Kidney (tissue), 13 donors: ENCODE measurements at regions not wholly inside any gene's neighbourhood (a gene's known extent, or its start where the extent isn't known, plus 50 kb on each side); places are given as distances from the start of the nearest gene placed in this dataset.

Experiments
- DNase-seq, 5 donors: peaks; one replicate each; pipeline ENCODE4 v3.0.0-alpha.2; 2013 to 2020
- FAIRE-seq: peaks from 2 replicates; lab custom pipeline; 2012; peaks lifted over from hg19 to GRCh38; lab: Jason Lieb, UNC
- H3K27ac ChIP-seq, 2 donors: one replicate each; pipeline ENCODE4 v1.7.0; 2013; ENCODE audit warnings: low read depth in 2 of 2, low read length in 2 of 2, inconsistent platforms in 1 of 2
- H3K27me3 ChIP-seq: one replicate; pipeline ENCODE4 v1.7.1; 2013; ENCODE audit warnings: low read length, inconsistent platforms; ENCODE audit not compliant: control insufficient read depth, insufficient read depth
- H3K36me3 ChIP-seq, 3 donors: one replicate each; pipeline versions ENCODE4 v1.7.0 to v1.7.1; 2013; ENCODE audit warnings: low read length in 3 of 3, control low read depth in 1 of 3, inconsistent platforms in 1 of 3; ENCODE audit not compliant: insufficient read depth in 3 of 3, control insufficient read depth in 2 of 3
- H3K4me1 ChIP-seq, 3 donors: one replicate each; pipeline versions ENCODE4 v1.7.0 to v1.7.1; 2013; ENCODE audit warnings: low read length in 3 of 3, inconsistent platforms in 1 of 3, low read depth in 1 of 3; ENCODE audit not compliant: control insufficient read depth in 2 of 3, insufficient read depth in 2 of 3
- H3K4me3 ChIP-seq, 3 donors: one replicate each; pipeline versions ENCODE4 v1.7.0 to v1.8.1; 2013; ENCODE audit warnings: low read length in 3 of 3, control low read depth in 1 of 3, inconsistent platforms in 1 of 3
- H3K9ac ChIP-seq, 3 donors: one replicate each; pipeline versions ENCODE4 v1.7.0 to v1.7.1; 2013; ENCODE audit warnings: low read length in 3 of 3, control low read depth in 1 of 3, inconsistent platforms in 1 of 3
- H3K9me3 ChIP-seq, 3 donors: one replicate each; pipeline versions ENCODE4 v1.7.0 to v1.7.1; 2013; ENCODE audit warnings: low read length in 3 of 3, control low read depth in 1 of 3, inconsistent platforms in 1 of 3; ENCODE audit not compliant: control insufficient read depth in 2 of 3, insufficient read depth in 1 of 3
- CTCF ChIP-seq: IDR thresholded peaks from 3 replicates; pipeline ENCODE4 v1.5.1; 2012; ENCODE audit warnings: mild to moderate bottlenecking, moderate library complexity, borderline replicate concordance; ENCODE audit not compliant: insufficient read depth; ENCODE audit errors: extremely low read depth
- intact Hi-C: fragments of 100-400 bp; cut with DNase I; formaldehyde crosslinking; loops from one replicate; pipeline ENCODE4 v1.11.1; 2022
- donor health status: control.
- donor health status: control.
- donor health status: control.
- donor health status: control.
- donor health status: control.
- donor health status: DM: yes; HTN: yes; CAD: no.
- donor health status: Normal renal cell carcinoma (clear cell type).

- Histone ChIP-seq H3K27me3 (no peaks in the 10 kb centered on the region), H3K4me1 (no peaks in the 10 kb centered on the region), H3K36me3 (no peaks in the 10 kb centered on the region), H3K9me3 (peaks cover 0 to 4% (median 0%) of the 10 kb centered on the region in 3 donors), H3K4me3 (no peak overlapping the region), H3K9ac (no peak overlapping the region), H3K27ac (no peak overlapping the region)
- TF ChIP-seq CTCF = no peak
- no peak for DNase-seq
- intact Hi-C loops = no loop called here
- no peak for FAIRE-seq
Observed at GRCh38 chr14:28577187-28577586, 189.4 kb upstream of the FOXG1 start.

GRCh38 chr14:28577711-28578131 lies 188.9 kb upstream of the FOXG1 start:
- Histone ChIP-seq H3K27ac (no peak overlapping the region), H3K4me3 (no peak overlapping the region), H3K36me3 (no peaks in the 10 kb centered on the region), H3K9ac (no peak overlapping the region), H3K4me1 (no peaks in the 10 kb centered on the region), H3K9me3 (peaks cover 0 to 4% (median 0%) of the 10 kb centered on the region in 3 donors), H3K27me3 (no peaks in the 10 kb centered on the region)
- FAIRE-seq (no peak), DNase-seq (no peak)
- no peak for TF ChIP-seq CTCF
- intact Hi-C loops = no loop called here

DNA sequence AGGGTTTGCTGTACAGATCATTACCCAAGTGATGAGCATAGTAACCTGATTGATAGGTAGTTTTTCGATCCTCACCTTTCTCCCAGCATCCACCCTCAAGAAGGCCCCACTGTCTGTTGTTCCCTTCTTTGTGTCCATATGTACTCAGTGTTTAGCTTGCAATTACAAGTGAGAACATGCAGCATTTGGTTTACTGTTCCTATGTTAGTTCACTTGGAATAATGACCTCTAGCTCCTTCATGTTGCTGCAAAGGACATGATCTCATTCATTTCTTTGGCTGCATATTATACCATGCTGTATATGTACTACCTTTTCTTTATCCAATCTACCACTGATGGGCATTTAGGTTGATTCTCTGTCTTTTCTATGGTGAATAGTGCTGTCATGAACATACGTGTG lies 181.6 kb upstream of the FOXG1 start:
- no peak for TF ChIP-seq CTCF
- Histone ChIP-seq H3K4me3 (no peak overlapping the region), H3K9me3 (peaks cover 0 to 3% (median 0%) of the 10 kb centered on the region in 3 donors), H3K9ac (no peak overlapping the region), H3K4me1 (no peaks in the 10 kb centered on the region), H3K27ac (no peak overlapping the region), H3K36me3 (no peaks in the 10 kb centered on the region), H3K27me3 (no peaks in the 10 kb centered on the region)
- DNase-seq = no peak
- intact Hi-C loops = no loop called here
- FAIRE-seq = no peak

GRCh38 chr14:28589792-28590191 lies 176.8 kb upstream of the FOXG1 start:
- TF ChIP-seq CTCF = no peak
- no peaks in the 10 kb centered on the region for H3K4me1 ChIP-seq
- FAIRE-seq = no peak
- no peak overlapping the region for H3K27ac ChIP-seq
- no peak overlapping the region for H3K4me3 ChIP-seq
- H3K36me3 ChIP-seq = no peaks in the 10 kb centered on the region
- H3K9me3 ChIP-seq = peaks cover 0 to 3% (median 0%) of the 10 kb centered on the region in 3 donors
- intact Hi-C loops = no loop called here
- H3K9ac ChIP-seq = no peak overlapping the region
- DNase-seq = no peak
- H3K27me3 ChIP-seq = no peaks in the 10 kb centered on the region
